HepG2 (cell line): ENCODE measurements at regions not wholly inside any gene's neighbourhood (a gene's known extent, or its start where the extent isn't known, plus 50 kb on each side); places are given as distances from the start of the nearest gene placed in this dataset.

Experiments
- GZF1 ChIP-seq: sonication (generic); formaldehyde crosslinking; IDR thresholded peaks from 2 replicates; pipeline ENCODE4 v1.5.1; 2020; ENCODE audit warnings: mild to moderate bottlenecking, missing genetic modification reagents
- SRSF1 ChIP-seq: fragments of 200-400 bp; formaldehyde crosslinking; optimal IDR thresholded peaks from 2 replicates; pipeline ENCODE3; 2017; ENCODE audit warnings: mild to moderate bottlenecking, low read depth, low read length, moderate library complexity
- U2AF1 ChIP-seq: fragments of 200-400 bp; formaldehyde crosslinking; optimal IDR thresholded peaks from 2 replicates; pipeline ENCODE3; 2017; ENCODE audit warnings: mild to moderate bottlenecking, low read depth, low read length

DNA sequence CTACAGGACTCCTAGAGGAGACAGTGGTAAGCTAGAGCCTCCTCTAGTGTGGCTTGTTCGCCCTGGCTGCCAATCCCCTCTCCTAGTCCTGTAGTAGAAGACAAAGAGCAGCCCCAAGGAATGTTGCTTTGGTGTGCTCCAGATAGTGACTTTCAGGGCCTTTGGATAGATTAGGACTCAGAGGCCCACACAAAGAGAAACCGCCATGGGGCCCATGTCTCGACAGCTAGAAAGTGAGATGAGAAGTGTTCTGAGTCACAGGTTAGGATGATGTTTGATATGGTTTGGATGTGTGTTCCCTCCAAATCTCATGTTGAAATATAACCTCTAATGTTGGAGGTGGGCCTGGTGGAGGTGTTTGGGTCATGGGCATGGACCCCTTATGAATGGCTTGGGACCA is 51.8 kb upstream of the JDP2 start (continued):
- TF ChIP-seq GZF1 (CRISPR knock-in tag) (no peak), U2AF1 (no peak), SRSF1 (no peak)
- TF ChIP-seq, all 625 proteins: peak for 0
